COLO668 (cell line): ENCODE measurements at regions not wholly inside any gene's neighbourhood (a gene's known extent, or its start where the extent isn't known, plus 50 kb on each side); places are given as distances from the start of the nearest gene placed in this dataset.
"Not testable (repeated sequence)": the region's sequence is repeated elsewhere in the genome, so short reads cannot be mapped to it uniquely, and the experiment has no call there.

Source experiments
- DNase-seq: peaks from one replicate; lab custom pipeline; 2025; ENCODE audit not compliant: unreplicated experiment; lab: John Stamatoyannopoulos, UW

GRCh38 chr12:47378222-47378582 lies 298.4 kb upstream of the AMIGO2 start:
- DNase-seq: no peak

GRCh38 chr12:47377414-47378221 lies 297.9 kb upstream of the AMIGO2 start:
- DNase-seq: no peak

GRCh38 chr12:47376927-47377326 lies 297.2 kb upstream of the AMIGO2 start:
- DNase-seq: no peak

- DNase-seq: no peak
Observed at GRCh38 chr12:47373554-47374150, 293.9 kb upstream of the AMIGO2 start.

- DNase-seq: no peak
Observed at GRCh38 chr12:47370421-47370820, 290.7 kb upstream of the AMIGO2 start.

- no peak for DNase-seq
Observed at GRCh38 chr12:47369085-47369484, 289.3 kb upstream of the AMIGO2 start.

GRCh38 chr12:47367912-47368537 lies 288.3 kb upstream of the AMIGO2 start:
- DNase-seq: no peak

GRCh38 chr12:47366579-47366978 lies 286.8 kb upstream of the AMIGO2 start:
- no peak for DNase-seq

- DNase-seq: no peak
Observed at GRCh38 chr12:47366157-47366556, 286.4 kb upstream of the AMIGO2 start.

- not testable (repeated sequence) for DNase-seq
Observed at GRCh38 chr12:47365443-47366076, 285.8 kb upstream of the AMIGO2 start.

- DNase-seq: no peak
Observed at GRCh38 chr12:47364261-47364660, 284.5 kb upstream of the AMIGO2 start.

- no peak for DNase-seq
Observed at GRCh38 chr12:47362126-47362705, 282.5 kb upstream of the AMIGO2 start.

GRCh38 chr12:47361389-47362021 lies 281.7 kb upstream of the AMIGO2 start:
- DNase-seq: no peak

GRCh38 chr12:47360771-47361388 lies 281.1 kb upstream of the AMIGO2 start:
- DNase-seq: no peak

- DNase-seq: no peak
Observed at GRCh38 chr12:47360093-47360480, 280.3 kb upstream of the AMIGO2 start.

GRCh38 chr12:47359310-47360092 lies 279.7 kb upstream of the AMIGO2 start:
- no peak for DNase-seq

GRCh38 chr12:47357006-47357405 lies 277.2 kb upstream of the AMIGO2 start:
- DNase-seq: not testable (repeated sequence)

GRCh38 chr12:47356129-47356700 lies 276.5 kb upstream of the AMIGO2 start:
- DNase-seq: no peak

GRCh38 chr12:47353508-47353907 lies 273.7 kb upstream of the AMIGO2 start:
- DNase-seq: no peak
